HepG2 (cell line): ENCODE measurements at regions not wholly inside any gene's neighbourhood (a gene's known extent, or its start where the extent isn't known, plus 50 kb on each side); places are given as distances from the start of the nearest gene placed in this dataset.
A peak's percentile ranks its signal among the peaks of the same experiment; 100 is the strongest.

Source experiments
- ATAC-seq: fragments of 200-7000 bp; cut with Tn5 transposase; 3 replicates; pipeline ENCODE4 v1.9.1; 2020; ENCODE audit warnings: mild to moderate bottlenecking, moderate library complexity
- BruUV-seq: library from RNA; stranded (reverse); fragments of 400-500 nt; replicated peaks from 2 replicates; lab custom pipeline; 2021; lab: Mats Ljungman, UMichigan
- CTCF ChIA-PET: fragments of 300-600 bp; formaldehyde crosslinking; extraction: SDS; loops from one replicate; lab custom pipeline; 2021; ENCODE audit warnings: low total read pairs, inconsistent platforms, low intra/inter-chr PET ratio; lab: Yijun Ruan, JAX
- POLR2A ChIA-PET: fragments of 350-600 bp; sonication (Branson Sonifier 250); formaldehyde crosslinking; loops from one replicate; lab custom pipeline; 2020; ENCODE audit warnings: antibody characterized with exemption, inconsistent platforms; lab: Yijun Ruan, JAX
- DNase-seq: peaks from one replicate; pipeline ENCODE4 v3.0.0-alpha.2; 2015; ENCODE audit warnings: low spot score
- FAIRE-seq: peaks from 3 replicates; lab custom pipeline; 2011; peaks lifted over from hg19 to GRCh38; lab: Jason Lieb, UNC
- H2AFZ ChIP-seq: one replicate; pipeline ENCODE4 v1.6.1; 2011; ENCODE audit warnings: low read length, inconsistent platforms
- H3K27ac ChIP-seq: fragments of 300-600 bp; 3 replicates; pipeline ENCODE4 v1.8.0; 2011; ENCODE audit warnings: mixed run types, mild to moderate bottlenecking, mixed read lengths, low read length, inconsistent platforms; ENCODE audit not compliant: insufficient read depth; ENCODE audit errors: extremely low read length
- H3K27me3 ChIP-seq, 2 experiments: fragments of 200-600 bp in 1 of 2; 2 replicates in 1 of 2; 3 replicates in 1 of 2; pipeline versions ENCODE4 v1.6.0 to v1.8.0; 2011; ENCODE audit warnings: low read length in 2 of 2, mild to moderate bottlenecking in 2 of 2, moderate library complexity in 2 of 2, inconsistent platforms in 1 of 2; ENCODE audit not compliant: insufficient read depth in 2 of 2, control insufficient read depth in 1 of 2
- H3K36me3 ChIP-seq, 2 experiments: fragments of 200-600 bp in 1 of 2; replicated peaks in 1 of 2; 2 replicates in 1 of 2; 3 replicates in 1 of 2; pipeline versions ENCODE4 v1.5.1 to v1.8.0; 2011; ENCODE audit warnings: low read length in 2 of 2, inconsistent platforms in 1 of 2; ENCODE audit not compliant: insufficient read depth in 2 of 2, control insufficient read depth in 1 of 2
- H3K4me1 ChIP-seq: 2 replicates; pipeline ENCODE4 v1.5.1; 2012; ENCODE audit warnings: low read length, inconsistent platforms; ENCODE audit not compliant: insufficient read depth
- H3K4me2 ChIP-seq: 2 replicates; pipeline ENCODE4 v1.6.0; 2011; ENCODE audit warnings: low read depth, low read length, inconsistent platforms
- H3K4me3 ChIP-seq, 3 experiments: fragments of 200-600 bp in 1 of 3; sonication (generic), shearing (Covaris generic) in 1 of 3; replicated peaks in 1 of 3; 2 replicates each; pipeline ENCODE4 v1.5.1; 2011 to 2016; ENCODE audit warnings: low read length in 3 of 3, inconsistent platforms in 2 of 3, low read depth in 2 of 3, mild to moderate bottlenecking in 2 of 3, control low read depth in 1 of 3, mixed read lengths in 1 of 3; ENCODE audit not compliant: insufficient read depth in 1 of 3
- H3K79me2 ChIP-seq: one replicate; pipeline ENCODE4 v1.6.1; 2011; ENCODE audit warnings: low read length, inconsistent platforms; ENCODE audit not compliant: insufficient read depth
- H3K9ac ChIP-seq: 2 replicates; pipeline ENCODE4 v1.6.0; 2011; ENCODE audit warnings: mild to moderate bottlenecking, low read depth, low read length, inconsistent platforms; ENCODE audit not compliant: insufficient read depth
- H3K9me3 ChIP-seq: 2 replicates; pipeline ENCODE4 v1.5.1; 2012; ENCODE audit warnings: mild to moderate bottlenecking, low read length
- H4K20me1 ChIP-seq: 2 replicates; pipeline ENCODE4 v1.6.0; 2011; ENCODE audit warnings: inconsistent platforms, mild to moderate bottlenecking, low read length, moderate library complexity; ENCODE audit not compliant: insufficient read depth
- KDM5B ChIP-seq: sonication (generic); formaldehyde crosslinking; IDR thresholded peaks from 2 replicates; pipeline ENCODE4 v1.4.0; 2020; ENCODE audit warnings: missing genetic modification reagents, mild to moderate bottlenecking, borderline replicate concordance
- MAFF ChIP-seq: IDR thresholded peaks from 2 replicates; pipeline ENCODE4 v1.6.1; 2011; ENCODE audit warnings: low read depth, low read length, improper control_type of control experiment
- MAFK ChIP-seq, 2 experiments: IDR thresholded peaks in 1 of 2; conservative IDR thresholded peaks in 1 of 2; 2 replicates each; pipeline ENCODE4 v1.6.1; 2011; ENCODE audit warnings: improper control_type of control experiment in 2 of 2, low read length in 2 of 2
- STAG1 ChIP-seq: sonication (generic); formaldehyde crosslinking; IDR thresholded peaks from 2 replicates; pipeline ENCODE4 v1.4.0; 2020; ENCODE audit warnings: missing genetic modification reagents
- ZSCAN25 ChIP-seq: sonication (generic); formaldehyde crosslinking; IDR thresholded peaks from 2 replicates; pipeline ENCODE4 v1.8.0; 2022; ENCODE audit warnings: mild to moderate bottlenecking, missing genetic modification reagents
- WGBS: methylation state at CpG from one replicate; pipeline ENCODE4 v1.1.6; 2017; ENCODE audit warnings: low lambda C conversion rate; 5-methylcytosine and 5-hydroxymethylcytosine counted together
- in situ Hi-C: cut with HindIII; loops from 2 replicates; pipeline ENCODE4 v1.10.0; 2017; ENCODE audit warnings: low pct_unique_long_range_greater_than_20kb; ENCODE audit not compliant: extremely low pct_ligation_motif_present
- intact Hi-C: fragments of 100-400 bp; cut with micrococcal nuclease; formaldehyde crosslinking; loops from one replicate; pipeline ENCODE4 v1.10.0; 2022; ENCODE audit not compliant: unreplicated experiment
- TF ChIP-seq, protein P1 (sequence below): sonication (generic); formaldehyde crosslinking; IDR thresholded peaks from 2 replicates; pipeline ENCODE4 v1.9.0; 2021; ENCODE audit warnings: missing genetic modification reagents, borderline replicate concordance
- TF ChIP-seq, protein P2 (sequence below): sonication (generic); formaldehyde crosslinking; IDR thresholded peaks from 2 replicates; pipeline ENCODE4 v1.5.0; 2020; ENCODE audit warnings: mild to moderate bottlenecking, missing genetic modification reagents, moderate library complexity
- TF ChIP-seq, protein P3 (sequence below): conservative IDR thresholded peaks from 2 replicates; pipeline ENCODE4 v1.6.1; 2018; ENCODE audit warnings: missing genetic modification reagents

DNA sequence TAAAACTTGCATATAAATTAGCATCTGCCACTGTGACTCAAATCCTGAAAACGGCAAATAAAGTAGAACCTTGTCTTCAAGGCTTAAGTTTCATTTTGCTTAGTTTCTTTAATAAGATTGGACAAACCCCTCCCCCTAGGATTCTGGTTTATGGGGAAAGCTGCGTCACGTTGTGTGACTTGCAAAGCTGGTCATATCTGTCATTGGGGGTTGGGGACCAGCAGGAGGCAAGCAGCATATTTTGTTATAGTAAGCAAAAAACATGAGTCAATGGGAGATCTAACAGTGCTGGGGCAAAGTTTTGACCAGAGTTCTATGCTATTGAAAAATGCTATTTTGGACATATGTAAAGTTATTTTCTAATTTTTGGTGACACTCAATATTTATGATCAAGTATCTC lies 407.3 kb downstream of the PCDH18 start:
- Histone ChIP-seq H3K27me3 (no peaks in the 10 kb centered on the region), H3K36me3 (no peaks in the 10 kb centered on the region)
- in situ Hi-C loops: no loop called here
- ATAC-seq: no peak
- TF ChIP-seq KDM5B: no peak
- peak; percentile 71 for TF ChIP-seq MAFF
- TF ChIP-seq MAFK (conservative IDR thresholded peaks at IDR 0.05 in 1 of 2, IDR thresholded peaks at IDR 0.05 in 1 of 2; ENCODE audit: low read length in 2 of 2): peak; percentile 74 to 85
- TF ChIP-seq, all 625 proteins: peak for 2
- no peak overlapping the region for H3K9ac ChIP-seq
- 3% methylated on average over 3 of the region's 3 CpGs for WGBS
- no peak overlapping the region for H3K27ac ChIP-seq
- intact Hi-C loops: loop anchor here (2.0 kb wide), 1 partner anchor 736 kb away; no protein-coding TSS in a partner anchor
- H3K4me3 ChIP-seq: no peak overlapping the region
- CTCF ChIA-PET: interaction anchor here (0.7 kb wide), 1 partner anchor 737 kb away, joined by 3 read pairs; no protein-coding TSS in a partner anchor
- H3K79me2 ChIP-seq: no peaks in the 10 kb centered on the region
- DNase-seq (no peak), FAIRE-seq (no peak)
- no peaks in the 10 kb centered on the region for H3K4me1 ChIP-seq
- POLR2A ChIA-PET: no interaction called here
- no peak overlapping the region for H2AFZ ChIP-seq
- no peak overlapping the region for H3K4me2 ChIP-seq
- BruUV-seq: no TSS peak
- no peaks in the 10 kb centered on the region for H3K9me3 ChIP-seq
- H4K20me1 ChIP-seq: no peaks in the 10 kb centered on the region

DNA sequence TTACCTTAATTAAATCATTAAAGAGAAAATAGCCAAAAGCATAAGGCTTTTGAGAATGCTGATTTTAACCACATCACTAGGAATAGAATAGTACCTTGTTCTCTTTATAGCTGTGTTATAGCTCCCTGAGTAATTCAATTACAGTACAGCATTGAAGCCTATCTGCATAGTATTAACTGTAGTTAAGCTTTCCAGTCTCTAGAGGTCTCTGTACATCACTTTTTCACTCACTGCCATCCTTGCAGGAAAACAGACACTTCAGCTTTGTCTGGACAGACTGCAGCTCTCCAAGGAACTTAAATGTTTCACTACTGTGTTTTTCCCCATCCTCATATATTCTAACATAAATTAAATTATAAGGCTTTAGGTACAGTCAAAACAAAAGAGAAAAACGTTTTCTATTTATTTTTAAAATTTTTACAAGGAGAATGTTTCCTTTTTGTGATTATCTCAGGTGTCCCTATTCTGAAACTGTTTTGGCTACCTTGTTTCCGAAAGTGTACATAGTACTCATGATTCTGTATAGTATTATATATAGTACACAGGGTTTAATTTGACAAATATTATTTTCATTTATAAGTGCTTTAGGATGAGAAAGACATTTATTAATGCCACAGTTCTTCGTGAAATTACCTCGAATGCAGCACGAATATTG lies 407.9 kb downstream of the PCDH18 start:
- ChIA-PET POLR2A (no interaction called here), CTCF (interaction anchor here (0.7 kb wide), 1 partner anchor 738 kb away, joined by 3 read pairs; no protein-coding TSS in a partner anchor)
- TF ChIP-seq, protein P1, sequence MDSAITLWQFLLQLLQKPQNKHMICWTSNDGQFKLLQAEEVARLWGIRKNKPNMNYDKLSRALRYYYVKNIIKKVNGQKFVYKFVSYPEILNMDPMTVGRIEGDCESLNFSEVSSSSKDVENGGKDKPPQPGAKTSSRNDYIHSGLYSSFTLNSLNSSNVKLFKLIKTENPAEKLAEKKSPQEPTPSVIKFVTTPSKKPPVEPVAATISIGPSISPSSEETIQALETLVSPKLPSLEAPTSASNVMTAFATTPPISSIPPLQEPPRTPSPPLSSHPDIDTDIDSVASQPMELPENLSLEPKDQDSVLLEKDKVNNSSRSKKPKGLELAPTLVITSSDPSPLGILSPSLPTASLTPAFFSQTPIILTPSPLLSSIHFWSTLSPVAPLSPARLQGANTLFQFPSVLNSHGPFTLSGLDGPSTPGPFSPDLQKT (CRISPR knock-in tag): no peak
- TF ChIP-seq, protein P2, sequence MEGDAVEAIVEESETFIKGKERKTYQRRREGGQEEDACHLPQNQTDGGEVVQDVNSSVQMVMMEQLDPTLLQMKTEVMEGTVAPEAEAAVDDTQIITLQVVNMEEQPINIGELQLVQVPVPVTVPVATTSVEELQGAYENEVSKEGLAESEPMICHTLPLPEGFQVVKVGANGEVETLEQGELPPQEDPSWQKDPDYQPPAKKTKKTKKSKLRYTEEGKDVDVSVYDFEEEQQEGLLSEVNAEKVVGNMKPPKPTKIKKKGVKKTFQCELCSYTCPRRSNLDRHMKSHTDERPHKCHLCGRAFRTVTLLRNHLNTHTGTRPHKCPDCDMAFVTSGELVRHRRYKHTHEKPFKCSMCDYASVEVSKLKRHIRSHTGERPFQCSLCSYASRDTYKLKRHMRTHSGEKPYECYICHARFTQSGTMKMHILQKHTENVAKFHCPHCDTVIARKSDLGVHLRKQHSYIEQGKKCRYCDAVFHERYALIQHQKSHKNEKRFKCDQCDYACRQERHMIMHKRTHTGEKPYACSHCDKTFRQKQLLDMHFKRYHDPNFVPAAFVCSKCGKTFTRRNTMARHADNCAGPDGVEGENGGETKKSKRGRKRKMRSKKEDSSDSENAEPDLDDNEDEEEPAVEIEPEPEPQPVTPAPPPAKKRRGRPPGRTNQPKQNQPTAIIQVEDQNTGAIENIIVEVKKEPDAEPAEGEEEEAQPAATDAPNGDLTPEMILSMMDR (CRISPR knock-in tag): peak; percentile 64
- TF ChIP-seq STAG1 (CRISPR knock-in tag) (peak; percentile 58), ZSCAN25 (no peak)
- TF ChIP-seq, protein P3, sequence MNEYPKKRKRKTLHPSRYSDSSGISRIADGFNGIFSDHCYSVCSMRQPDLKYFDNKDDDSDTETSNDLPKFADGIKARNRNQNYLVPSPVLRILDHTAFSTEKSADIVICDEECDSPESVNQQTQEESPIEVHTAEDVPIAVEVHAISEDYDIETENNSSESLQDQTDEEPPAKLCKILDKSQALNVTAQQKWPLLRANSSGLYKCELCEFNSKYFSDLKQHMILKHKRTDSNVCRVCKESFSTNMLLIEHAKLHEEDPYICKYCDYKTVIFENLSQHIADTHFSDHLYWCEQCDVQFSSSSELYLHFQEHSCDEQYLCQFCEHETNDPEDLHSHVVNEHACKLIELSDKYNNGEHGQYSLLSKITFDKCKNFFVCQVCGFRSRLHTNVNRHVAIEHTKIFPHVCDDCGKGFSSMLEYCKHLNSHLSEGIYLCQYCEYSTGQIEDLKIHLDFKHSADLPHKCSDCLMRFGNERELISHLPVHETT (CRISPR knock-in tag): no peak
- no peaks in the 10 kb centered on the region for H3K36me3 ChIP-seq
- H3K27me3 ChIP-seq: no peaks in the 10 kb centered on the region
- H3K4me3 ChIP-seq: no peak overlapping the region
- no peaks in the 10 kb centered on the region for H3K79me2 ChIP-seq
- FAIRE-seq (peak; percentile 43), ATAC-seq (peak; percentile 97), DNase-seq (peak; percentile 17)
- BruUV-seq: no TSS peak
- H3K9ac ChIP-seq: no peak overlapping the region
- H2AFZ ChIP-seq: no peak overlapping the region
- no peaks in the 10 kb centered on the region for H4K20me1 ChIP-seq
- 8% methylated on average over 5 of the region's 5 CpGs for WGBS
- no peaks in the 10 kb centered on the region for H3K9me3 ChIP-seq
- in situ Hi-C loops: no loop called here
- H3K4me2 ChIP-seq: no peak overlapping the region
- no peak overlapping the region for H3K27ac ChIP-seq
- no peaks in the 10 kb centered on the region for H3K4me1 ChIP-seq
- intact Hi-C loops: loop anchor here (2.0 to 5.0 kb wide), 2 partner anchors 488 to 736 kb away; no protein-coding TSS in a partner anchor
